ENCODE measurements at regions not wholly inside any gene's neighbourhood (a gene's known extent, or its start where the extent isn't known, plus 50 kb on each side); places are given as distances from the start of the nearest gene placed in this dataset.

GRCh38 chr4:89639395-89639794 lies 197.6 kb downstream of the SNCA start:
- TF ChIP-seq CTCF (IDR thresholded peaks at IDR 0.05; ENCODE audit: low read depth, low read length, poor library complexity, severe bottlenecking) (no peak), EZH2phosphoT487 (IDR thresholded peaks at IDR 0.05; ENCODE audit: borderline replicate concordance, low read length) (no peak)

Measured in DOHH2 (cell line).